ENCODE measurements at regions not wholly inside any gene's neighbourhood (a gene's known extent, or its start where the extent isn't known, plus 50 kb on each side); places are given as distances from the start of the nearest gene placed in this dataset.

DNA sequence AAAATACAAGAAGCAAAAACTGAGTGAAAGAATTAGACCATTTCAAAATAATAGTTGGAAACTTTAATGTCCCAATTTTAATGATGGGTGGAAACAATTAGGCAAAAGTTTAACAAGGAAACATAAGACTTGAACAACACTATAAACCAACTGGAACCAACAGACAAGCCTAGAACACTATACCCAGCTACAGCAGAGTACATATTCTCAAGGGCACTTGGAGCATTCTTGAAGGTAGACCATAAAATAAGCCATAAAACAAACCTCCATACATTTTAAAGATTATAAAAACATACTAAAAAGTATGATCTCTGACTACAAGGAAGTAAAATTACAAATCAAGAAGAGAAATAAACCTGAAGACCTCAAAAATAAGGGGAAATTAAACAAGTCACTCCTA is 616.7 kb downstream of the SUCLG1 start:
- TF ChIP-seq EP300 (IDR thresholded peaks at IDR 0.05; ENCODE audit: borderline replicate concordance) (no peak), NFIC (IDR thresholded peaks at IDR 0.05) (no peak), YY1 (IDR thresholded peaks at IDR 0.05; ENCODE audit: low read depth) (no peak), TAF1 (IDR thresholded peaks at IDR 0.05; ENCODE audit: low read depth) (no peak), RAD21 (IDR thresholded peaks at IDR 0.05; ENCODE audit: low read depth) (no peak), CEBPB (IDR thresholded peaks at IDR 0.05) (no peak), ZBTB7A (IDR thresholded peaks at IDR 0.05; ENCODE audit: low read depth) (no peak)
- TF ChIP-seq, protein P1, sequence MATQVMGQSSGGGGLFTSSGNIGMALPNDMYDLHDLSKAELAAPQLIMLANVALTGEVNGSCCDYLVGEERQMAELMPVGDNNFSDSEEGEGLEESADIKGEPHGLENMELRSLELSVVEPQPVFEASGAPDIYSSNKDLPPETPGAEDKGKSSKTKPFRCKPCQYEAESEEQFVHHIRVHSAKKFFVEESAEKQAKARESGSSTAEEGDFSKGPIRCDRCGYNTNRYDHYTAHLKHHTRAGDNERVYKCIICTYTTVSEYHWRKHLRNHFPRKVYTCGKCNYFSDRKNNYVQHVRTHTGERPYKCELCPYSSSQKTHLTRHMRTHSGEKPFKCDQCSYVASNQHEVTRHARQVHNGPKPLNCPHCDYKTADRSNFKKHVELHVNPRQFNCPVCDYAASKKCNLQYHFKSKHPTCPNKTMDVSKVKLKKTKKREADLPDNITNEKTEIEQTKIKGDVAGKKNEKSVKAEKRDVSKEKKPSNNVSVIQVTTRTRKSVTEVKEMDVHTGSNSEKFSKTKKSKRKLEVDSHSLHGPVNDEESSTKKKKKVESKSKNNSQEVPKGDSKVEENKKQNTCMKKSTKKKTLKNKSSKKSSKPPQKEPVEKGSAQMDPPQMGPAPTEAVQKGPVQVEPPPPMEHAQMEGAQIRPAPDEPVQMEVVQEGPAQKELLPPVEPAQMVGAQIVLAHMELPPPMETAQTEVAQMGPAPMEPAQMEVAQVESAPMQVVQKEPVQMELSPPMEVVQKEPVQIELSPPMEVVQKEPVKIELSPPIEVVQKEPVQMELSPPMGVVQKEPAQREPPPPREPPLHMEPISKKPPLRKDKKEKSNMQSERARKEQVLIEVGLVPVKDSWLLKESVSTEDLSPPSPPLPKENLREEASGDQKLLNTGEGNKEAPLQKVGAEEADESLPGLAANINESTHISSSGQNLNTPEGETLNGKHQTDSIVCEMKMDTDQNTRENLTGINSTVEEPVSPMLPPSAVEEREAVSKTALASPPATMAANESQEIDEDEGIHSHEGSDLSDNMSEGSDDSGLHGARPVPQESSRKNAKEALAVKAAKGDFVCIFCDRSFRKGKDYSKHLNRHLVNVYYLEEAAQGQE (IDR thresholded peaks at IDR 0.05; ENCODE audit: low read depth) = no peak
- TF ChIP-seq, protein P2, sequence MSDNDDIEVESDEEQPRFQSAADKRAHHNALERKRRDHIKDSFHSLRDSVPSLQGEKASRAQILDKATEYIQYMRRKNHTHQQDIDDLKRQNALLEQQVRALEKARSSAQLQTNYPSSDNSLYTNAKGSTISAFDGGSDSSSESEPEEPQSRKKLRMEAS (IDR thresholded peaks at IDR 0.05) = no peak
